ENCODE measurements at regions not wholly inside any gene's neighbourhood (a gene's known extent, or its start where the extent isn't known, plus 50 kb on each side); places are given as distances from the start of the nearest gene placed in this dataset.

DNA sequence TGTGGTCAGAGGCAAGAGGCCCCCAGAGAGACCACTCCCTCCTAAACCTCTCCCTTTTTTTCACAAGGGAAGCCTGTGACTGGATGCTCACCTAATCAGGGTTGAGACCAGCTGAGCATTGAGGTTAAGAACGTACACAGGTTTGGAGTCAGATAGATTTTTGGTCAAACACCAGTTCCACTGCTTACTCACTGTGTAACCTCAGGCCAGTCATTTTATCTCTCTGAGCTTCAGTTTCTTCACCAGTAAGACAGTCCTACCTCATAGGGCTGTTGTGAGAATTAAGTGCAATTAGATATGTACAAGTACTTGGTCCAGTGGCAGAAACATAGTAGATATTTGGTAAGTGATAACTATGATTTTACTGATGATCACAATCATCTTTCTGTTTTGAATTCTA is 256.8 kb downstream of the CDK5RAP2 start:
- no peaks in the 10 kb centered on the region for H3K36me3 ChIP-seq
- no peaks in the 10 kb centered on the region for H3K27me3 ChIP-seq
- DNase-seq = no peak
- TF ChIP-seq, protein P1, sequence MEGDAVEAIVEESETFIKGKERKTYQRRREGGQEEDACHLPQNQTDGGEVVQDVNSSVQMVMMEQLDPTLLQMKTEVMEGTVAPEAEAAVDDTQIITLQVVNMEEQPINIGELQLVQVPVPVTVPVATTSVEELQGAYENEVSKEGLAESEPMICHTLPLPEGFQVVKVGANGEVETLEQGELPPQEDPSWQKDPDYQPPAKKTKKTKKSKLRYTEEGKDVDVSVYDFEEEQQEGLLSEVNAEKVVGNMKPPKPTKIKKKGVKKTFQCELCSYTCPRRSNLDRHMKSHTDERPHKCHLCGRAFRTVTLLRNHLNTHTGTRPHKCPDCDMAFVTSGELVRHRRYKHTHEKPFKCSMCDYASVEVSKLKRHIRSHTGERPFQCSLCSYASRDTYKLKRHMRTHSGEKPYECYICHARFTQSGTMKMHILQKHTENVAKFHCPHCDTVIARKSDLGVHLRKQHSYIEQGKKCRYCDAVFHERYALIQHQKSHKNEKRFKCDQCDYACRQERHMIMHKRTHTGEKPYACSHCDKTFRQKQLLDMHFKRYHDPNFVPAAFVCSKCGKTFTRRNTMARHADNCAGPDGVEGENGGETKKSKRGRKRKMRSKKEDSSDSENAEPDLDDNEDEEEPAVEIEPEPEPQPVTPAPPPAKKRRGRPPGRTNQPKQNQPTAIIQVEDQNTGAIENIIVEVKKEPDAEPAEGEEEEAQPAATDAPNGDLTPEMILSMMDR (IDR thresholded peaks at IDR 0.05) = no peak
- no peaks in the 10 kb centered on the region for H3K4me1 ChIP-seq
- H3K4me3 ChIP-seq = no peak overlapping the region
- no peaks in the 10 kb centered on the region for H3K9me3 ChIP-seq
- no peak overlapping the region for H3K27ac ChIP-seq
- no peak overlapping the region for H3K9ac ChIP-seq (ENCODE audit: low read depth in 2 of 2, low read length in 2 of 2)
- intact Hi-C loops (cut with DNase I) = no loop called here

DNA sequence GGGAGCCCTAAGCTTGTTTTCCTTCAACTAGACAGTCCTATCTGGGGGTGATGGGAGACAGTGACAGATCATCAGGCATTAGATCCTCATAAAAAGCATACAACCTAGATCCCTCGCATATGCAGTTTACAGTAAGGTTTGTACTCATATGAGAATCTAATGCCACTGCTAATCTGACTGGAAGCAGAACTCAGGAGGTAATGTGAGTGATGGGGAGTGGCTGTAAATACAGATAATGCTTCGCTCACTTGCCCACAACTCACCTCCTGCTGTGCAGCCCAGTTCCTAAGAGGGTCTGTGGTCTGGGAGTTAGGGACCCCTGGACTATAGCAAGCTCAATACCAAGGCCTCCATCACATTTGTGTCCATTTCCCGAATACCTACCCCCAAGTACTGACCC is 260.5 kb downstream of the CDK5RAP2 start:
- Histone ChIP-seq H3K9me3 (no peaks in the 10 kb centered on the region), H3K4me3 (no peak overlapping the region), H3K27me3 (no peaks in the 10 kb centered on the region), H3K4me1 (no peaks in the 10 kb centered on the region), H3K27ac (no peak overlapping the region), H3K36me3 (no peaks in the 10 kb centered on the region), H3K9ac (ENCODE audit: low read depth in 2 of 2, low read length in 2 of 2) (no peak overlapping the region)
- no peak for DNase-seq
- intact Hi-C loops (cut with DNase I) = no loop called here
- TF ChIP-seq, protein P1 (IDR thresholded peaks at IDR 0.05) = no peak

GRCh38 chr9:120315154-120315553 is 264.8 kb downstream of the CDK5RAP2 start:
- no peak overlapping the region for H3K9ac ChIP-seq (ENCODE audit: low read depth in 2 of 2, low read length in 2 of 2)
- TF ChIP-seq, protein P1 (IDR thresholded peaks at IDR 0.05) = no peak
- intact Hi-C loops (cut with DNase I) = no loop called here
- DNase-seq = no peak
- H3K36me3 ChIP-seq = no peaks in the 10 kb centered on the region
- H3K4me1 ChIP-seq = no peaks in the 10 kb centered on the region
- H3K27me3 ChIP-seq = no peaks in the 10 kb centered on the region
- no peak overlapping the region for H3K27ac ChIP-seq
- no peaks in the 10 kb centered on the region for H3K9me3 ChIP-seq
- H3K4me3 ChIP-seq = no peak overlapping the region

GRCh38 chr9:120312031-120312430 is 267.9 kb downstream of the CDK5RAP2 start:
- intact Hi-C loops (cut with DNase I) = no loop called here
- no peak overlapping the region for H3K27ac ChIP-seq
- no peak overlapping the region for H3K4me3 ChIP-seq
- H3K27me3 ChIP-seq = no peaks in the 10 kb centered on the region
- no peak overlapping the region for H3K9ac ChIP-seq (ENCODE audit: low read depth in 2 of 2, low read length in 2 of 2)
- H3K9me3 ChIP-seq = no peaks in the 10 kb centered on the region
- TF ChIP-seq, protein P1 (IDR thresholded peaks at IDR 0.05) = no peak
- no peaks in the 10 kb centered on the region for H3K36me3 ChIP-seq
- no peaks in the 10 kb centered on the region for H3K4me1 ChIP-seq
- no peak for DNase-seq

DNA sequence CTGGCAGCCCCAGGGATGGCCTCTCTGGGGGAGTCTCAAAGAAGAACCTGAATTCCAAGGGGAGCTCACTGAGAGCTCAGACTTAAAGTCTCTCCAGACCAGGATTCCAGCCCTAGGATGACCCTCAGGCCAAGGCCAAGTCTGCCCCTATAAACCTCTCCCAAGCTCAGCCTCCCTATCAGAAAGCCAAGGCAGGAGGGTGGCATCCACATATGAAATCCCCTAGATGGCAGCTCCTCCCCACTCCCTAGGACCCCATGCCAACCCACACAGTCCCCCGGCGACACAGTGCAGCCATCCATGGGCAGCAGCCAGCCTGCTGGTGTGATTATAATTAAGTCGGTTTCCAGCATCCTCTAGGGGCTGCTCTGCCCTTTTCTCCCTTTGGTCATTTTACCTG is 269.9 kb downstream of the CDK5RAP2 start:
- no peaks in the 10 kb centered on the region for H3K4me1 ChIP-seq
- no peaks in the 10 kb centered on the region for H3K9me3 ChIP-seq
- intact Hi-C loops (cut with DNase I) = no loop called here
- no peak overlapping the region for H3K27ac ChIP-seq
- DNase-seq = no peak
- H3K9ac ChIP-seq (ENCODE audit: low read depth in 2 of 2, low read length in 2 of 2) = no peak overlapping the region
- no peak overlapping the region for H3K4me3 ChIP-seq
- TF ChIP-seq, protein P1 (IDR thresholded peaks at IDR 0.05) = no peak
- H3K27me3 ChIP-seq = no peaks in the 10 kb centered on the region
- no peaks in the 10 kb centered on the region for H3K36me3 ChIP-seq

- no peak overlapping the region for H3K9ac ChIP-seq (ENCODE audit: low read depth in 2 of 2, low read length in 2 of 2)
- H3K4me1 ChIP-seq = no peaks in the 10 kb centered on the region
- no peak overlapping the region for H3K4me3 ChIP-seq
- H3K9me3 ChIP-seq = no peaks in the 10 kb centered on the region
- TF ChIP-seq, protein P1 (IDR thresholded peaks at IDR 0.05) = no peak
- H3K27ac ChIP-seq = no peak overlapping the region
- H3K36me3 ChIP-seq = no peaks in the 10 kb centered on the region
- intact Hi-C loops (cut with DNase I) = no loop called here
- H3K27me3 ChIP-seq = no peaks in the 10 kb centered on the region
- no peak for DNase-seq
Measured at GRCh38 chr9:120308495-120308894, 271.5 kb downstream of the CDK5RAP2 start.
